GM12892 (cell line): ENCODE measurements at regions not wholly inside any gene's neighbourhood (a gene's known extent, or its start where the extent isn't known, plus 50 kb on each side); places are given as distances from the start of the nearest gene placed in this dataset.

Source experiments
- POLR2A ChIP-seq: IDR thresholded peaks from 2 replicates; pipeline ENCODE4 v1.6.1; 2011; ENCODE audit warnings: low read depth, low read length, control low read depth
- POLR2AphosphoS5 ChIP-seq: IDR thresholded peaks from 2 replicates; pipeline ENCODE4 v1.6.1; 2011; ENCODE audit warnings: low read depth, low read length, control low read depth
- TAF1 ChIP-seq: IDR thresholded peaks from 2 replicates; pipeline ENCODE4 v1.6.1; 2011; ENCODE audit warnings: low read depth, mild to moderate bottlenecking, control low read depth, low read length, borderline replicate concordance

DNA sequence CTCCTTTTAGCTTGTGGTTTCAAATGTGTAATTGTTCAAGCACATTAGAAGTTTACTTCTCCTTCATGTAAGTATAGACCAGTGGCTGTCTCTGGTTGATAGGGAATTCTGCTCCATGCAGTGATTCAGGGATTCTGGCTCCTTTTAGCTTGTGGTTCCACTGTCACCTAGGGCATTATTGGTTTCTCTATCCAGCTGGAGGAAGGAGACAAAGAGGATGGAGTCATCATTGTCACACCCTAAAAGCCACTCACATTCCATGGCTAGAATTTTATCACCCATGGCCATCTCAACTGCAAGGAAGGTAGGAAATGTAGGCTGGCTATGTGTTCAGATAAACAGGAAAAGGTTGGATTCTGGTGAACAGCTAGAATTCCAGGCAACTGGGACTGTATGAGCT lies 131.2 kb downstream of the URB2 start:
- no peak for TF ChIP-seq POLR2A
- TF ChIP-seq POLR2AphosphoS5 = no peak
- no peak for TF ChIP-seq TAF1
